Endodermal cell (in vitro differentiated cells): ENCODE measurements at regions not wholly inside any gene's neighbourhood (a gene's known extent, or its start where the extent isn't known, plus 50 kb on each side); places are given as distances from the start of the nearest gene placed in this dataset.

Experiments
- DNase-seq: peaks from one replicate; pipeline ENCODE4 v3.0.0-alpha.2; 2017
- H3K27ac ChIP-seq: 2 replicates; pipeline ENCODE4 v1.5.1; 2013; ENCODE audit warnings: mild to moderate bottlenecking, low read depth, low read length, moderate library complexity
- H3K27me3 ChIP-seq: 2 replicates; pipeline ENCODE4 v1.6.1; 2013; ENCODE audit warnings: mild to moderate bottlenecking, low read length, moderate library complexity; ENCODE audit not compliant: insufficient read depth, control insufficient read depth, poor library complexity, severe bottlenecking
- H3K36me3 ChIP-seq: 2 replicates; pipeline ENCODE4 v1.7.0; 2013; ENCODE audit warnings: mild to moderate bottlenecking, low read length, moderate library complexity; ENCODE audit not compliant: control insufficient read depth, insufficient read depth
- H3K4me1 ChIP-seq: one replicate; pipeline ENCODE4 v1.7.0; 2013; ENCODE audit warnings: low read length; ENCODE audit not compliant: control insufficient read depth, insufficient read depth
- H3K4me3 ChIP-seq: 2 replicates; pipeline ENCODE4 v1.5.1; 2013; ENCODE audit warnings: mild to moderate bottlenecking, low read length, moderate library complexity
- H3K9ac ChIP-seq: 2 replicates; pipeline ENCODE4 v1.6.1; 2013; ENCODE audit warnings: mild to moderate bottlenecking, low read length, moderate library complexity; ENCODE audit not compliant: poor library complexity, severe bottlenecking; ENCODE audit errors: extremely low read depth
- H3K9me3 ChIP-seq: 2 replicates; pipeline ENCODE4 v1.6.1; 2013; ENCODE audit warnings: mild to moderate bottlenecking, low read length, moderate library complexity; ENCODE audit not compliant: control insufficient read depth
- H3K27ac Mint-ChIP-seq: 2 replicates; pipeline ENCODE4 v1.8.0; 2020; ENCODE audit warnings: mixed read lengths
- H3K27me3 Mint-ChIP-seq: 2 replicates; pipeline ENCODE4 v1.8.0; 2021; ENCODE audit warnings: mild to moderate bottlenecking, mixed read lengths; ENCODE audit not compliant: insufficient read depth
- H3K36me3 Mint-ChIP-seq: 2 replicates; pipeline ENCODE4 v1.8.0; 2020; ENCODE audit warnings: low read depth, mixed read lengths
- H3K4me1 Mint-ChIP-seq: 2 replicates; pipeline ENCODE4 v1.8.0; 2020; ENCODE audit warnings: mixed read lengths
- H3K4me3 Mint-ChIP-seq: 2 replicates; pipeline ENCODE4 v1.8.0; 2020; ENCODE audit warnings: mild to moderate bottlenecking, moderate library complexity, mixed read lengths
- H3K9me3 Mint-ChIP-seq: 2 replicates; pipeline ENCODE4 v1.8.0; 2020; ENCODE audit warnings: mild to moderate bottlenecking, mixed read lengths
- WGBS, 2 experiments: methylation state at CpG; one replicate each; pipeline versions ENCODE4 v1.1.5 to v1.1.7; 2013; ENCODE audit warnings: missing lambda C conversion rate in 2 of 2, mixed read lengths in 1 of 2; ENCODE audit not compliant: insufficient coverage in 1 of 2, insufficient read length in 1 of 2; 5-methylcytosine and 5-hydroxymethylcytosine counted together
- TF ChIP-seq, protein P1 (sequence below): fragments of 200-600 bp; sonication (generic); conservative IDR thresholded peaks from 2 replicates; pipeline ENCODE4 v1.5.0; 2021; ENCODE audit warnings: antibody characterized with exemption, mild to moderate bottlenecking

DNA sequence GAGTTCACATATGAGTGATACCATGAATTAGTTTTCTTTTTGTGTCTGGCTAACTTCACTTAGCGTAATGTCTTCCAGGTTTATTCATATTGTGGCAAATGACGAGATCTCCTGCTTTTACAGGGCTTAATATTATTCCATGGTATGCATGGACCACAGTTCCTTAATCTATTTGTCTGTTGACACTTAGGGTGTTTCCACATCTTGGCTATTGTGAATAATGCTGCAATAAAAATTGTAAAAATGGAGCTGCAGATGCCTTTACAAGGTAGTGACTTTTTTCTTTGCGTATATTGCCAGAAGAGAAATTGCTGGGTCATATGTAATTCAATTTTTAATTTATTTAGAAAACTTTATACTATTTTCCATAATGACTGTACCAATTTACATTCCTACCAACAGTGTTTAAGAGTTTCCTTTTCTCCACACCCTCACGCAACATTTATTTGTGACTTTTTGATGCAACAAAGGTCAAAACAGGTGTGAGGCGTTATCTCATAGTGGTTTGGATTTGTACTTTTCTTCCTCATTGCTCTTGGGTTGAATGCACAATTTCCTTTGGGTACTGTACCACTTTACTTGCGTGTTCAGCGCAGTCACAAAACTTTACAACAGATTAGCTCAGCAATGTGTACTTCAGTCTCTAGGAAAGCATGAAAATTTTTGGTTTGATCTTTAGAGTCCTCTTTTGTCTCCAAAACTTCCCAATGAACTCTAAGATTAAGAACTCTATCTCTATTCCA, 240.8 kb downstream of the PPARGC1A start:
- Mint-ChIP-seq H3K9me3 (peaks cover 24% of the 10 kb centered on the region), H3K4me1 (no peaks in the 10 kb centered on the region), H3K27ac (no peak overlapping the region), H3K27me3 (no peaks in the 10 kb centered on the region), H3K4me3 (no peak overlapping the region), H3K36me3 (no peaks in the 10 kb centered on the region)
- no peak overlapping the region for H3K9ac ChIP-seq
- H3K36me3 ChIP-seq = no peaks in the 10 kb centered on the region
- H3K27me3 ChIP-seq = no peaks in the 10 kb centered on the region
- 90 to 100% methylated on average over 2 to 7 of the region's 7 CpGs for WGBS, 2 experiments
- TF ChIP-seq, protein P1, sequence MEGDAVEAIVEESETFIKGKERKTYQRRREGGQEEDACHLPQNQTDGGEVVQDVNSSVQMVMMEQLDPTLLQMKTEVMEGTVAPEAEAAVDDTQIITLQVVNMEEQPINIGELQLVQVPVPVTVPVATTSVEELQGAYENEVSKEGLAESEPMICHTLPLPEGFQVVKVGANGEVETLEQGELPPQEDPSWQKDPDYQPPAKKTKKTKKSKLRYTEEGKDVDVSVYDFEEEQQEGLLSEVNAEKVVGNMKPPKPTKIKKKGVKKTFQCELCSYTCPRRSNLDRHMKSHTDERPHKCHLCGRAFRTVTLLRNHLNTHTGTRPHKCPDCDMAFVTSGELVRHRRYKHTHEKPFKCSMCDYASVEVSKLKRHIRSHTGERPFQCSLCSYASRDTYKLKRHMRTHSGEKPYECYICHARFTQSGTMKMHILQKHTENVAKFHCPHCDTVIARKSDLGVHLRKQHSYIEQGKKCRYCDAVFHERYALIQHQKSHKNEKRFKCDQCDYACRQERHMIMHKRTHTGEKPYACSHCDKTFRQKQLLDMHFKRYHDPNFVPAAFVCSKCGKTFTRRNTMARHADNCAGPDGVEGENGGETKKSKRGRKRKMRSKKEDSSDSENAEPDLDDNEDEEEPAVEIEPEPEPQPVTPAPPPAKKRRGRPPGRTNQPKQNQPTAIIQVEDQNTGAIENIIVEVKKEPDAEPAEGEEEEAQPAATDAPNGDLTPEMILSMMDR = no peak
- DNase-seq = no peak
- H3K27ac ChIP-seq = no peak overlapping the region
- H3K9me3 ChIP-seq = peaks cover 11% of the 10 kb centered on the region
- no peaks in the 10 kb centered on the region for H3K4me1 ChIP-seq
- no peak overlapping the region for H3K4me3 ChIP-seq

DNA sequence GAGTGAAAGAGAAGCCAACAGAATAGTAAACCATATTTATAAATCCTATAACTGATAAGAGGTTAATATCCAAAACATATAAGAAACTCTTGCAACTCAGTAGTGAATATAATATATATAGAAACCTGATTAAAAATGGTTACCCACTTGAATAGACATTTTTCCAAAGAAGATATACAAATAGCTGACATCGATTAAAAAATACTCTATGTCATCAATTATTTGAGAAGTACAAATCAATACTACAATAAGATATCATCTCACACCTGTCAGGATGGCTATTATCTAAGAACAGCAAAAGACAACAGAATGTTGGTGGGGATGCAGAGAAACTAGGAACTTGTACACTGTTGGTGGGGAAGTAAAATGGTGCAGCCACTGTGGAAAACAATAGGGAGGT, 254.4 kb downstream of the PPARGC1A start:
- no peak overlapping the region for H3K9ac ChIP-seq
- no peak overlapping the region for H3K27ac ChIP-seq
- H3K36me3 ChIP-seq = no peaks in the 10 kb centered on the region
- Mint-ChIP-seq H3K9me3 (no peaks in the 10 kb centered on the region), H3K4me3 (no peak overlapping the region), H3K27ac (no peak overlapping the region), H3K27me3 (no peaks in the 10 kb centered on the region), H3K4me1 (peaks cover 4% of the 10 kb centered on the region), H3K36me3 (no peaks in the 10 kb centered on the region)
- TF ChIP-seq, protein P1 = no peak
- peaks cover 2% of the 10 kb centered on the region for H3K4me1 ChIP-seq
- no peaks in the 10 kb centered on the region for H3K9me3 ChIP-seq
- no peaks in the 10 kb centered on the region for H3K27me3 ChIP-seq
- no peak for DNase-seq
- WGBS, 2 experiments = 100% methylated on average over 1 of the region's 1 CpG; no CpG with 5 or more reads in 1 of the 2 experiments
- H3K4me3 ChIP-seq = no peak overlapping the region

- 86 to 88% methylated on average over 1 to 4 of the region's 4 CpGs for WGBS, 2 experiments
- peak overlapping the region; percentile 19 for H3K27ac Mint-ChIP-seq
Measured at GRCh38 chr4:23631255-23631950, 258.4 kb downstream of the PPARGC1A start.

More at GRCh38 chr4:23631255-23631950, 258.4 kb downstream of the PPARGC1A start:
- Mint-ChIP-seq H3K36me3 (no peaks in the 10 kb centered on the region), H3K4me1 (peaks cover 14% of the 10 kb centered on the region), H3K4me3 (no peak overlapping the region), H3K9me3 (no peaks in the 10 kb centered on the region), H3K27me3 (no peaks in the 10 kb centered on the region)
- Histone ChIP-seq H3K9ac (no peak overlapping the region), H3K4me1 (peaks cover 6% of the 10 kb centered on the region), H3K27me3 (no peaks in the 10 kb centered on the region), H3K27ac (no peak overlapping the region), H3K4me3 (no peak overlapping the region), H3K36me3 (no peaks in the 10 kb centered on the region), H3K9me3 (no peaks in the 10 kb centered on the region)
- TF ChIP-seq, protein P1 = no peak
- peak; percentile 39 for DNase-seq
